Prostate gland (tissue), 2 donors: ENCODE measurements at regions not wholly inside any gene's neighbourhood (a gene's known extent, or its start where the extent isn't known, plus 50 kb on each side); places are given as distances from the start of the nearest gene placed in this dataset.
"Not testable (repeated sequence)": the region's sequence is repeated elsewhere in the genome, so short reads cannot be mapped to it uniquely, and the experiment has no call there.

Source experiments
- DNase-seq: peaks from one replicate; pipeline ENCODE4 v3.0.0-alpha.2; 2019; ENCODE audit warnings: low spot score
- H3K27ac ChIP-seq, 2 donors: fragments of 200-600 bp; sonication (generic); 2 replicates each; pipeline ENCODE4 v1.5.1; 2017 to 2019
- H3K27me3 ChIP-seq: fragments of 200-600 bp; sonication (generic); replicated peaks from 2 replicates; pipeline ENCODE4 v1.5.1; 2019; ENCODE audit not compliant: insufficient read depth
- H3K36me3 ChIP-seq, 2 donors: fragments of 200-600 bp; sonication (generic); 1 replicate in 1 of 2; 2 replicates in 1 of 2; pipeline versions ENCODE4 v1.5.1 to v1.8.1; 2017 to 2019
- H3K4me1 ChIP-seq: fragments of 200-600 bp; sonication (generic); replicated peaks from 2 replicates; pipeline ENCODE4 v1.5.1; 2019
- H3K4me3 ChIP-seq, 2 donors: fragments of 200-600 bp; sonication (generic); 2 replicates each; pipeline ENCODE4 v1.5.1; 2017 to 2019
- H3K9me3 ChIP-seq: fragments of 200-600 bp; sonication (generic); 2 replicates; pipeline ENCODE4 v1.5.1; 2017
- CTCF ChIP-seq, 4 experiments: fragments of 200-600 bp in 2 of 4; fragments of 450-650 bp in 2 of 4; sonication (generic) in 2 of 4; IDR thresholded peaks; 1 replicate in 3 of 4; 2 replicates in 1 of 4; pipeline ENCODE4 v1.5.1; 2016 to 2019; ENCODE audit warnings: antibody characterized with exemption in 4 of 4, mild to moderate bottlenecking in 2 of 4, moderate library complexity in 2 of 4
- POLR2A ChIP-seq: fragments of 450-650 bp; IDR thresholded peaks from one replicate; pipeline ENCODE4 v1.6.1; 2016; ENCODE audit warnings: antibody characterized with exemption, mild to moderate bottlenecking
- POLR2AphosphoS5 ChIP-seq: sonication (generic); formaldehyde crosslinking; IDR thresholded peaks from one replicate; pipeline ENCODE4 v1.6.1; 2017; ENCODE audit warnings: antibody characterized with exemption
- WGBS: methylation state at CpG from one replicate; pipeline ENCODE4 v1.1.5; 2018; 5-methylcytosine and 5-hydroxymethylcytosine counted together
- intact Hi-C: fragments of 100-400 bp; cut with DNase I; formaldehyde crosslinking; loops from one replicate; pipeline ENCODE4 v1.14.2; 2022

GRCh38 chr6:55937951-55938690 lies 62.7 kb upstream of the BMP5 start:
- H3K27ac ChIP-seq, result no peak overlapping the region
- H3K27me3 ChIP-seq, result no peaks in the 10 kb centered on the region
- no peaks in the 10 kb centered on the region for H3K9me3 ChIP-seq
- no peaks in the 10 kb centered on the region for H3K36me3 ChIP-seq
- no peak overlapping the region for H3K4me3 ChIP-seq
- WGBS, result 60% methylated on average over 4 of the region's 4 CpGs
- H3K4me1 ChIP-seq, result no peaks in the 10 kb centered on the region
- intact Hi-C loops, result no loop called here
- no peak for DNase-seq
- TF ChIP-seq POLR2A (no peak), POLR2AphosphoS5 (no peak), CTCF (IDR thresholded peaks at IDR 0.05) (no peak)

GRCh38 chr6:55937261-55937947 lies 62.0 kb upstream of the BMP5 start:
- H3K27ac ChIP-seq, result no peak overlapping the region
- H3K27me3 ChIP-seq, result no peaks in the 10 kb centered on the region
- intact Hi-C loops, result no loop called here
- H3K9me3 ChIP-seq, result no peaks in the 10 kb centered on the region
- H3K36me3 ChIP-seq, result no peaks in the 10 kb centered on the region
- DNase-seq, result no peak
- TF ChIP-seq POLR2A, result no peak
- no peak for TF ChIP-seq POLR2AphosphoS5
- TF ChIP-seq CTCF (IDR thresholded peaks at IDR 0.05), result no peak
- no peaks in the 10 kb centered on the region for H3K4me1 ChIP-seq
- no peak overlapping the region for H3K4me3 ChIP-seq
- WGBS, result 96% methylated on average over 5 of the region's 5 CpGs

- no peak for DNase-seq
- Histone ChIP-seq H3K27me3 (no peaks in the 10 kb centered on the region), H3K4me1 (no peaks in the 10 kb centered on the region), H3K4me3 (no peak overlapping the region), H3K9me3 (no peaks in the 10 kb centered on the region), H3K36me3 (no peaks in the 10 kb centered on the region), H3K27ac (no peak overlapping the region)
- intact Hi-C loops, result no loop called here
- no peak for TF ChIP-seq POLR2AphosphoS5
- no peak for TF ChIP-seq POLR2A
- no peak for TF ChIP-seq CTCF (IDR thresholded peaks at IDR 0.05)
- 59% methylated on average over 3 of the region's 3 CpGs for WGBS
These were observed 55.7 kb upstream of the BMP5 start for GRCh38 chr6:55931101-55931500.

- intact Hi-C loops, DNase-seq, H3K4me3 ChIP-seq, H3K9me3 ChIP-seq, H3K36me3 ChIP-seq, H3K27me3 ChIP-seq, H3K27ac ChIP-seq, H3K4me1 ChIP-seq: not testable (repeated sequence)
- WGBS, result 75% methylated on average over 2 of the region's 2 CpGs
These were observed 52.3 kb upstream of the BMP5 start for GRCh38 chr6:55927713-55928112.

- intact Hi-C loops, result no loop called here
- Histone ChIP-seq H3K4me1 (no peaks in the 10 kb centered on the region), H3K4me3 (no peak overlapping the region), H3K9me3 (no peaks in the 10 kb centered on the region), H3K36me3 (no peaks in the 10 kb centered on the region), H3K27ac (no peak overlapping the region), H3K27me3 (no peaks in the 10 kb centered on the region)
- DNase-seq, result no peak
- TF ChIP-seq POLR2A (no peak), CTCF (IDR thresholded peaks at IDR 0.05) (no peak), POLR2AphosphoS5 (no peak)
- 87% methylated on average over 1 of the region's 1 CpG for WGBS
These were observed 49.9 kb upstream of the BMP5 start for GRCh38 chr6:55925292-55925691.
